ENCODE measurements at regions not wholly inside any gene's neighbourhood (a gene's known extent, or its start where the extent isn't known, plus 50 kb on each side); places are given as distances from the start of the nearest gene placed in this dataset.

DNA sequence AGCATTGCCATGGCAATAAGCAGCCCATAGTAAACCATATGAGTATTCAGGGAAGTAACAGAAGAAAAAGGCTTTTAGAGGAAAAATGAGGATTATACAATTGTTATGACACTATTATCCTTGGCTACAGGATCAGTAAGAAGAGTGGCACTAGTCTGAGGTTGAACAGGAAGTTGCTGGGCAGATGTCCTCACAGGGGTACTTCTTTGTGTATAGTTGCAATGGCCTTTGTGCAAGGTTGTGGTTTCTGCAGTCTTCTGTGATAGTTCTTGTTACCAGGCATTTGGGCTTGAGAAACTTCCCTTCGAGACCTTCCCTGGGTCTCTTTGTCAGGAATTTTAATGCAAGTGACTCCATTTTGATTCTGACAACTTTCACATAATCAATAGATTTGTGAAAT lies 100.6 kb upstream of the ATP11B start:
- Histone ChIP-seq H3K4me1 (ENCODE audit: control insufficient read depth, extremely low read depth, insufficient read depth, low read length) (no peaks in the 10 kb centered on the region), H3K36me3 (ENCODE audit: control insufficient read depth in 2 of 2, extremely low read depth in 1 of 2, insufficient read depth in 2 of 2, low read length in 2 of 2) (no peaks in the 10 kb centered on the region), H2AFZ (ENCODE audit: low read depth, low read length) (no peak overlapping the region), H3K9me1 (replicated peaks; ENCODE audit: control insufficient read depth, extremely low read depth, insufficient read depth, low read length) (no peaks in the 10 kb centered on the region), H3K4me2 (ENCODE audit: insufficient read depth, low read length) (no peak overlapping the region), H3K4me3 (replicated peaks in 1 of 3; ENCODE audit: insufficient read depth in 1 of 3, low read depth in 1 of 3, low read length in 3 of 3) (no peak overlapping the region), H3K27me3 (ENCODE audit: control insufficient read depth in 2 of 2, insufficient read depth in 2 of 2, low read length in 2 of 2) (peaks cover 0 to 10% of the 10 kb centered on the region in 2 experiments), H3K9ac (replicated peaks; ENCODE audit: extremely low read depth, insufficient read depth, low read length) (no peak overlapping the region), H3K9me3 (replicated peaks; ENCODE audit: control insufficient read depth, insufficient read depth, low read length) (no peaks in the 10 kb centered on the region), H3K27ac (ENCODE audit: insufficient read depth, low read depth, low read length) (no peak overlapping the region), H3K79me2 (ENCODE audit: control insufficient read depth, insufficient read depth, low read length) (no peaks in the 10 kb centered on the region), H4K20me1 (replicated peaks; ENCODE audit: control insufficient read depth, extremely low read depth, insufficient read depth, low read length) (no peaks in the 10 kb centered on the region)
- intact Hi-C loops (cut with micrococcal nuclease), result no loop called here
- TF ChIP-seq EZH2 (IDR thresholded peaks at IDR 0.05; ENCODE audit: borderline replicate concordance, low read depth, low read length, severe bottlenecking) (no peak), CTCF (IDR thresholded peaks at IDR 0.05; ENCODE audit: extremely low read depth in 1 of 2, insufficient read depth in 1 of 2, low read depth in 1 of 2, low read length in 2 of 2) (no peak), POLR2AphosphoS5 (IDR thresholded peaks at IDR 0.05; ENCODE audit: insufficient read depth, low read depth, low read length) (no peak)
- FAIRE-seq (no peak), DNase-seq (ENCODE audit: low read depth, low spot score) (no peak)
- dilution Hi-C loops (cut with MboI; ENCODE audit: extremely low pct_ligation_motif_present, low sequenced_read_pairs), result no loop called here
- no TSS peak for BruUV-seq (replicated peaks)
- ChIA-PET CTCF (no interaction called here), POLR2A (no interaction called here)

DNA sequence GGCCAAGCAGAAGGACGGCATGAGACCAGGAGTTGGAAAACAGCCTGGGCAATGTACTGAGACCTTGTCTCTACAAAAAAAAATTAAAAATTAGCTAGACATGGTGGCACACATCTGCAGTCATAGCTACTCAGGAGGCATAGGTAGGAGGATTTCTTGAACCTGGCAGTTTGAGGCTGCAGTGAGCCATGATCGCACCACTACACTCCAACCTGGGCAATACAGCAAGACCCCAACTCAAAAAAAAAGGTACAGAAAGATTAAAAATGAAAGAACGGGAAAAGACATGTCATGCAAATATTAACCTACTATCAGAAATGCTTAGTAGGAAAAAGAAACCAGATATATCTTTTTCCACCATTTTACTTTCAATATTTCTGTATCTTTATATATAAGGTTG lies 99.6 kb upstream of the ATP11B start:
- Histone ChIP-seq H3K36me3 (ENCODE audit: control insufficient read depth in 2 of 2, extremely low read depth in 1 of 2, insufficient read depth in 2 of 2, low read length in 2 of 2) (no peaks in the 10 kb centered on the region), H3K4me1 (ENCODE audit: control insufficient read depth, extremely low read depth, insufficient read depth, low read length) (no peaks in the 10 kb centered on the region), H3K9me3 (replicated peaks; ENCODE audit: control insufficient read depth, insufficient read depth, low read length) (no peaks in the 10 kb centered on the region), H2AFZ (ENCODE audit: low read depth, low read length) (no peak overlapping the region), H3K27ac (ENCODE audit: insufficient read depth, low read depth, low read length) (no peak overlapping the region), H3K79me2 (ENCODE audit: control insufficient read depth, insufficient read depth, low read length) (no peaks in the 10 kb centered on the region), H3K27me3 (ENCODE audit: control insufficient read depth in 2 of 2, insufficient read depth in 2 of 2, low read length in 2 of 2) (peaks cover 0 to 10% of the 10 kb centered on the region in 2 experiments), H4K20me1 (replicated peaks; ENCODE audit: control insufficient read depth, extremely low read depth, insufficient read depth, low read length) (no peaks in the 10 kb centered on the region), H3K4me3 (replicated peaks in 1 of 3; ENCODE audit: insufficient read depth in 1 of 3, low read depth in 1 of 3, low read length in 3 of 3) (no peak overlapping the region), H3K4me2 (ENCODE audit: insufficient read depth, low read length) (no peak overlapping the region), H3K9ac (replicated peaks; ENCODE audit: extremely low read depth, insufficient read depth, low read length) (no peak overlapping the region), H3K9me1 (replicated peaks; ENCODE audit: control insufficient read depth, extremely low read depth, insufficient read depth, low read length) (no peaks in the 10 kb centered on the region)
- dilution Hi-C loops (cut with MboI; ENCODE audit: extremely low pct_ligation_motif_present, low sequenced_read_pairs), result no loop called here
- DNase-seq (ENCODE audit: low read depth, low spot score) (no peak), FAIRE-seq (no peak)
- CTCF ChIA-PET, result interaction anchor here (1.0 to 2.6 kb wide), 2 partner anchors 8 to 10 kb away, joined by 3 to 10 read pairs; no protein-coding TSS in a partner anchor
- no TSS peak for BruUV-seq (replicated peaks)
- POLR2A ChIA-PET, result no interaction called here
- intact Hi-C loops (cut with micrococcal nuclease), result no loop called here
- TF ChIP-seq CTCF (IDR thresholded peaks at IDR 0.05; ENCODE audit: extremely low read depth in 1 of 2, insufficient read depth in 1 of 2, low read depth in 1 of 2, low read length in 2 of 2) (no peak), POLR2A (IDR thresholded peaks at IDR 0.05; ENCODE audit: low read depth, low read length) (no peak), POLR2AphosphoS5 (IDR thresholded peaks at IDR 0.05; ENCODE audit: insufficient read depth, low read depth, low read length) (no peak), FOS (IDR thresholded peaks at IDR 0.05; ENCODE audit: borderline replicate concordance, insufficient read depth, low read length) (no peak), GATA2 (IDR thresholded peaks at IDR 0.05; ENCODE audit: insufficient read depth, insufficient read length, low read depth, low read length) (no peak), MYC (IDR thresholded peaks at IDR 0.05; ENCODE audit: low read depth, low read length) (no peak), JUN (IDR thresholded peaks at IDR 0.05; ENCODE audit: borderline replicate concordance, insufficient read depth, insufficient read length, low read depth) (no peak), EZH2 (IDR thresholded peaks at IDR 0.05; ENCODE audit: borderline replicate concordance, low read depth, low read length, severe bottlenecking) (no peak)
- TF ChIP-seq, protein P1, sequence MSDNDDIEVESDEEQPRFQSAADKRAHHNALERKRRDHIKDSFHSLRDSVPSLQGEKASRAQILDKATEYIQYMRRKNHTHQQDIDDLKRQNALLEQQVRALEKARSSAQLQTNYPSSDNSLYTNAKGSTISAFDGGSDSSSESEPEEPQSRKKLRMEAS (IDR thresholded peaks at IDR 0.05; ENCODE audit: insufficient read depth, insufficient read length), result no peak
